HG03095 (cell line): ENCODE measurements at regions not wholly inside any gene's neighbourhood (a gene's known extent, or its start where the extent isn't known, plus 50 kb on each side); places are given as distances from the start of the nearest gene placed in this dataset.

Experiments
- ATAC-seq: cut with Tn5 transposase; IDR thresholded peaks from one replicate; pipeline ENCODE4 v1.9.1; 2021; ENCODE audit warnings: moderate library complexity; ENCODE audit not compliant: unreplicated experiment

DNA sequence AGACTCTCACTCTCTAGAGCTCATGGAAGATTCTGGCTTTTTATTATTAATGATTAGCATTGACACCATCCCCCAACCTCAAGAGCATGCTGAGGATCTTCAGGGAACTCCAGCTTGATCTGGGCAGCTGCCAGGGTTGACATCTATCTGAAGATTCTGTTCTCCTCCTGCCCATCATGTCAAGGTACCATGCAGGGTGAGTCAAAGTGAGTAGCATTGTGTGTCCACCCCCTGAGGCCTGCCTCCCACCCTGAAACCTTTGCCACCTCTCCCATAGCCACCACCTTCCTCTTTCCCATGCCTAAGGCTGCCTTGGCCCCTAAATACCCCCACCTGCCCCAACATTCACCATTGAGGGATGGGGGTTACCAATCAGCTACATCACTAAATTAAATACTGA, 70.1 kb upstream of the SLCO3A1 start:
- no peak for ATAC-seq

DNA sequence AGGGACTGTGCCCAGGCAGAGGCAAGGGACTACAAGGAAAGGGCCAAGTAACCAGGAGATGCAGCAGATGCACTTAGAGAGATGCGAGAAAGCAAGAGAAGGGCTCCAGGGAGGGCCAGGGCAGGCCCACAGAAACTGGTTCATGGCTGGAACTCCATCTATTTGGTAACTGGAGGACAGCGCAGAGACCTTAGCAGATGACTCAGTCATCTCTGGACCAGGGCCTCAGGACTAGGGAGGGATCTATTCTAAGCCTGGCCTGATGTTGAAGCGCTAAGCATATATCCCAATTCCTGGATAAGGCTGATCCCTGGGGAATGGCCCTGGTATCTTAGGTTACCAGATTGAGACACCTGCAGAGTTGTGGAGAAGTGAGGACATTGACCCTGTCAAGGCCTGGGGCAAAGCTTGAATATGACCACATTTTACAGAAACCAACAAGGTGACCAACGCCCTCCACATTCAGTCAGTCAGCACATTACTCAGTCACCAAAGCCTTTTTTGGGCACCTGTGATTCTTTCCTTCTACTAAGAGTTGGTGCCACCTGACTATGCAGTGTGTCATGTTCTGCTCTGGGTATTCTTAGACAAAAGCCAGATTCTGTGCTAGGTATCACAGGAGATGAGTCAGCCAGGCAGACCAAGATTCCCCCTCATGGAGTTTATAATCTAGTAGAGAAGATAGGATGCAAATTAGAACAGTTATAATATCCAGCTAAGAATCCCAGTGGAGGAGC, 68.4 kb upstream of the SLCO3A1 start:
- ATAC-seq: no peak

DNA sequence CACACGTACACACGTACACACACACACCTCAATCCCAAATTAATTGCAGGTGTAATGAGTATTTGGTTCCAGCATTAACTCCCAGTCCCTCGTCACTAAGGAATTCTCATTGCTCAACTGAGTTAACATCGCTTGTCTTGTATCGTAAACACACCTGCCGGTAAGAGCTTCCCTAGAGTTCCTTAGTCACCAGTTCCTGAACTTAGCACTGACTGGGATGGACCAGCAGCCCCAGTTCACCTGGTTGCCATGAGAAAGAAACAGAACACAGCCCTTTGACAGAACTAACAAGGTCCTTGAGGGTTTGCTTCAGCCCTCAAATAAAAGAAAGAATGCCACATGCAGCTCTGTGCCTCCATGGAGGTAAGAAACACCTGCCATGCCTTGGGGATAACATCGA, 66.3 kb upstream of the SLCO3A1 start:
- no peak for ATAC-seq

- ATAC-seq: no peak
These were observed 64.4 kb upstream of the SLCO3A1 start for GRCh38 chr15:91789136-91789535.

- no peak for ATAC-seq
These were observed 62.7 kb upstream of the SLCO3A1 start for GRCh38 chr15:91790836-91791235.

- no peak for ATAC-seq
These were observed 59.7 kb upstream of the SLCO3A1 start for GRCh38 chr15:91793771-91794170.

DNA sequence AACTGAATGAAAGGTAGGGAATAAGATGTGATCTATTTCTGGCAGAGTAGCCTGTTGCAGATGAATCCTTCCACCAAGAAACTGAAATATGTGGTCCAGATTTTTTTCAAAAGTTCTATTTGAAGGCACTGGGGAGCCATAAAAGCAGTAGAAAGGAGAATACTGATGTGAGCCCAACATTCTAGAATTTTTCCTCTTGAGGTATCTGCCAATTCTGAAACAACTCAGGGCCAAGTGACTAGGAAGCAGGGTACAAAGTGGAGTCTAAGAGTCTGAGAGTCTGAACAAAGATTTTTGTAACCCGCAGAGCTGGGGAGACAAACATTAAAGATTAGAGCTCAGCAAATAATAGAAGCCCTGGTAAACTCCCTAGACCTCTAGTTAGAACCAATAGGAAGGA, 58.3 kb upstream of the SLCO3A1 start:
- ATAC-seq: no peak

- ATAC-seq: no peak
These were observed 51.5 kb upstream of the SLCO3A1 start for GRCh38 chr15:91801836-91802534.

- no peak for ATAC-seq
These were observed 50.2 kb upstream of the SLCO3A1 start for GRCh38 chr15:91803260-91803659.
